Tibial nerve (tissue), 4 donors: ENCODE measurements at regions not wholly inside any gene's neighbourhood (a gene's known extent, or its start where the extent isn't known, plus 50 kb on each side); places are given as distances from the start of the nearest gene placed in this dataset.
"Not testable (repeated sequence)": the region's sequence is repeated elsewhere in the genome, so short reads cannot be mapped to it uniquely, and the experiment has no call there.

Source experiments
- DNase-seq, 2 donors: peaks; one replicate each; pipeline ENCODE4 v3.0.0-alpha.2; 2019; ENCODE audit warnings: low spot score in 2 of 2
- H3K27ac ChIP-seq, 4 donors: fragments of 200-600 bp; sonication (generic) in 3 of 4; one replicate each; pipeline ENCODE4 v1.5.1; 2017 to 2019; ENCODE audit warnings: mild to moderate bottlenecking in 1 of 4
- H3K27me3 ChIP-seq, 2 donors: fragments of 200-600 bp; sonication (generic) in 1 of 2; one replicate each; pipeline versions ENCODE4 v1.5.1 to v1.6.0; 2017 to 2019
- H3K36me3 ChIP-seq, 3 donors: fragments of 200-600 bp; sonication (generic); one replicate each; pipeline ENCODE4 v1.5.1; 2018 to 2019
- H3K4me1 ChIP-seq, 4 donors: fragments of 200-600 bp; sonication (generic) in 3 of 4; one replicate each; pipeline ENCODE4 v1.5.1; 2017 to 2019
- H3K4me3 ChIP-seq, 4 donors: fragments of 200-600 bp; sonication (generic) in 3 of 4; one replicate each; pipeline ENCODE4 v1.5.1; 2017 to 2019; ENCODE audit warnings: mild to moderate bottlenecking in 1 of 4, moderate library complexity in 1 of 4
- H3K9me3 ChIP-seq, 4 donors: fragments of 200-600 bp; sonication (generic) in 3 of 4; one replicate each; pipeline ENCODE4 v1.5.1; 2017 to 2019
- EP300 ChIP-seq, 2 donors: sonication (generic); formaldehyde crosslinking; IDR thresholded peaks; one replicate each; pipeline ENCODE4 v1.6.1; 2017; ENCODE audit warnings: antibody characterized with exemption in 2 of 2, mild to moderate bottlenecking in 1 of 2
- POLR2A ChIP-seq, 2 donors: fragments of 450-650 bp; IDR thresholded peaks; one replicate each; pipeline ENCODE4 v1.6.1; 2017; ENCODE audit warnings: antibody characterized with exemption in 2 of 2, mild to moderate bottlenecking in 2 of 2, moderate library complexity in 2 of 2
- WGBS, 2 donors: methylation state at CpG; one replicate each; pipeline ENCODE4 v1.1.5; 2018; 5-methylcytosine and 5-hydroxymethylcytosine counted together
- TF ChIP-seq, protein P1 (sequence below), 5 experiments: fragments of 200-600 bp in 3 of 5; fragments of 450-650 bp in 2 of 5; sonication (generic) in 3 of 5; IDR thresholded peaks; one replicate each; pipeline ENCODE4 v1.5.1; 2016 to 2019; ENCODE audit warnings: antibody characterized with exemption in 5 of 5, mild to moderate bottlenecking in 3 of 5, moderate library complexity in 2 of 5

GRCh38 chr1:47491341-47491753, 53.5 kb downstream of the FOXD2 start:
- H3K4me3 ChIP-seq, result no peak overlapping the region
- WGBS, 2 donors, result 59 to 71% methylated on average over 2 to 7 of the region's 7 CpGs
- H3K27ac ChIP-seq, result no peak overlapping the region
- H3K4me1 ChIP-seq, result no peaks in the 10 kb centered on the region
- TF ChIP-seq EP300 (IDR thresholded peaks at IDR 0.05) (no peak), POLR2A (IDR thresholded peaks at IDR 0.05) (no peak)
- TF ChIP-seq, protein P1, sequence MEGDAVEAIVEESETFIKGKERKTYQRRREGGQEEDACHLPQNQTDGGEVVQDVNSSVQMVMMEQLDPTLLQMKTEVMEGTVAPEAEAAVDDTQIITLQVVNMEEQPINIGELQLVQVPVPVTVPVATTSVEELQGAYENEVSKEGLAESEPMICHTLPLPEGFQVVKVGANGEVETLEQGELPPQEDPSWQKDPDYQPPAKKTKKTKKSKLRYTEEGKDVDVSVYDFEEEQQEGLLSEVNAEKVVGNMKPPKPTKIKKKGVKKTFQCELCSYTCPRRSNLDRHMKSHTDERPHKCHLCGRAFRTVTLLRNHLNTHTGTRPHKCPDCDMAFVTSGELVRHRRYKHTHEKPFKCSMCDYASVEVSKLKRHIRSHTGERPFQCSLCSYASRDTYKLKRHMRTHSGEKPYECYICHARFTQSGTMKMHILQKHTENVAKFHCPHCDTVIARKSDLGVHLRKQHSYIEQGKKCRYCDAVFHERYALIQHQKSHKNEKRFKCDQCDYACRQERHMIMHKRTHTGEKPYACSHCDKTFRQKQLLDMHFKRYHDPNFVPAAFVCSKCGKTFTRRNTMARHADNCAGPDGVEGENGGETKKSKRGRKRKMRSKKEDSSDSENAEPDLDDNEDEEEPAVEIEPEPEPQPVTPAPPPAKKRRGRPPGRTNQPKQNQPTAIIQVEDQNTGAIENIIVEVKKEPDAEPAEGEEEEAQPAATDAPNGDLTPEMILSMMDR (IDR thresholded peaks at IDR 0.05), result no peak
- DNase-seq, result no peak
- no peaks in the 10 kb centered on the region for H3K36me3 ChIP-seq
- H3K27me3 ChIP-seq, result peaks cover 0 to 5% of the 10 kb centered on the region in 2 donors
- H3K9me3 ChIP-seq, result no peaks in the 10 kb centered on the region

GRCh38 chr1:47495176-47495713, 57.4 kb downstream of the FOXD2 start:
- no peak overlapping the region for H3K4me3 ChIP-seq
- H3K4me1 ChIP-seq, result no peaks in the 10 kb centered on the region
- peaks cover 0 to 8% of the 10 kb centered on the region in 2 donors for H3K27me3 ChIP-seq
- TF ChIP-seq, protein P1 (IDR thresholded peaks at IDR 0.05), result no peak
- TF ChIP-seq POLR2A (IDR thresholded peaks at IDR 0.05) (no peak), EP300 (IDR thresholded peaks at IDR 0.05) (no peak)
- H3K27ac ChIP-seq, result no peak overlapping the region
- H3K9me3 ChIP-seq, result no peaks in the 10 kb centered on the region
- H3K36me3 ChIP-seq, result no peaks in the 10 kb centered on the region
- DNase-seq, result no peak
- 37% methylated on average over 8 of the region's 8 CpGs for WGBS, 2 donors

DNA sequence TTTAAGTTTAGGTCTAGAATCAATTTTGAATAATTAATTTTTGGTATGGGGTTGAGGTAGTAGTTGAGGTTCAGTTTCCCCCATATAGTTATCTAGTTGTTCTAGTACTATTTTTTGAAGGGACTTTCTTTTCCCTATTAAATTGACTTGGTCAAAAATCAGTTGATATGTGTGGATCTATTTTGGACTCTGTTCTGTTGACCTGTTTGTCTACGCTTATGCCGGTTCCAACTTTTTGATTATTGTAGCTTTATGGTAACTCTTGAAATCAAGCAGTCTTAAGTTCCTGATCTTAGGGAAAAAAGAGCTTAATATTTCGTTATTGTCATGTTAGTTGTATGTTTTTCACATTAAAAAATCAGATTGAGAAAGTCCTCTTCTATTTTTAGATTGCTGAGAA, 60.7 kb downstream of the FOXD2 start:
- Histone ChIP-seq H3K9me3 (no peaks in the 10 kb centered on the region), H3K4me1 (no peaks in the 10 kb centered on the region), H3K4me3 (no peak overlapping the region), H3K36me3 (no peaks in the 10 kb centered on the region), H3K27me3 (peaks cover 0 to 3% of the 10 kb centered on the region in 2 donors), H3K27ac (no peak overlapping the region)
- no peak for DNase-seq
- 63 to 84% methylated on average over 3 of the region's 3 CpGs for WGBS, 2 donors
- TF ChIP-seq, protein P1 (IDR thresholded peaks at IDR 0.05), result no peak
- TF ChIP-seq POLR2A (IDR thresholded peaks at IDR 0.05) (no peak), EP300 (IDR thresholded peaks at IDR 0.05) (no peak)

- WGBS, 2 donors, result 95 to 99% methylated on average over 5 of the region's 5 CpGs
- DNase-seq, result no peak
- Histone ChIP-seq H3K4me3 (no peak overlapping the region), H3K36me3 (no peaks in the 10 kb centered on the region), H3K9me3 (no peaks in the 10 kb centered on the region), H3K27me3 (peaks cover 0 to 3% of the 10 kb centered on the region in 2 donors), H3K27ac (no peak overlapping the region), H3K4me1 (no peaks in the 10 kb centered on the region)
- no peak for TF ChIP-seq EP300 (IDR thresholded peaks at IDR 0.05)
- TF ChIP-seq POLR2A (IDR thresholded peaks at IDR 0.05), result no peak
- TF ChIP-seq, protein P1 (IDR thresholded peaks at IDR 0.05), result no peak
Observed at GRCh38 chr1:47501069-47501468, 63.2 kb downstream of the FOXD2 start.

DNA sequence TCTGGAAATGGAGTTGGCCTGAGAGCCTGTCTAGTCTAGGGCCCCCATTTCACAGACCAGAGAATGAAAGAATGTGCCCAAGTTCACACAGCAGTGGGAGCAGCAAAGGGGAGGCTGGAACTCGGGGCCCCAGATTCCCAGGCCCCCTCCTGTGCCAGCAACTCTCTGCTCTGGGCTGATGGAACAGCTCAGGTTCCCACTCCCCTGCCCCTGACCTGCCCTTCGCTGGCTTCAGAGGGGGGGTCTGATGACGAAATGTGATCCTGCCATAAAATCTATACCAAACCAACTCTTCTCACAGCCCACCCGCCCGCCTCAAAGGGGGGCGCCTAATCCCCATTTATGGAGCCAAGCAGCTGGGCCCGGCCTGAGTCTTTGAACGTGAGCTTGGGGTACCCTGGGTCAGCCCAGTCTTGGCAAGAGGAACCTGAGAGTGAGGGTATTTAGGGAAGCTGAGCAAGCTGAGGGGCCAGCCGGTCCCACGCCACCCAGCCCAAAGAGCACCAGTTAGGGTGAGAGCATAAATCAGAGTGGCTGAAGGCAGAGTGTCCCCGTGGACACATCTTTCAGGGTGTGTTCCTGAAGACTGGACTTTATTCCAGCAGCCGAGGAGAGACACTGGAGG, 65.0 kb downstream of the FOXD2 start:
- peaks cover 0 to 16% of the 10 kb centered on the region in 2 donors for H3K27me3 ChIP-seq
- H3K9me3 ChIP-seq, result no peaks in the 10 kb centered on the region
- no peaks in the 10 kb centered on the region for H3K36me3 ChIP-seq
- no peak overlapping the region for H3K27ac ChIP-seq
- peaks cover 0 to 3% (median 0%) of the 10 kb centered on the region in 4 donors for H3K4me1 ChIP-seq
- no peak overlapping the region for H3K4me3 ChIP-seq
- 77 to 78% methylated on average over 12 of the region's 12 CpGs for WGBS, 2 donors
- no peak for DNase-seq
- TF ChIP-seq, protein P1 (IDR thresholded peaks at IDR 0.05), result no peak
- TF ChIP-seq POLR2A (IDR thresholded peaks at IDR 0.05) (no peak), EP300 (IDR thresholded peaks at IDR 0.05) (no peak)

DNA sequence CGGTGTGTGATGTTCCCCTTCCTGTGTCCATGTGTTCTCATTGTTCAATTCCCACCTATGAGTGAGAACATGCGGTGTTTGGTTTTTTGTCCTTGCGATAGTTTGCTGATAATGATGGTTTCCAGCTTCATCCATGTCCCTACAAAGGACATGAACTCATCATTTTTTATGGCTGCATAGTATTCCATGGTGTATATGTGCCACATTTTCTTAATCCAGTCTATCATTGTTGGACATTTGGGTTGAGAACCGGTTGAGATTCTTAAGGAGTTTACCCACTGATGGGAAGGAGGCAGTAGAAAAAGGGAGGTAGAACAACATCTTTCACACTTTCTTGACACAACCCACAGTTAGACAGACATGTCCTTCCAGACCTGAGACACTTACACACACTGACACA, 67.0 kb downstream of the FOXD2 start:
- H3K9me3 ChIP-seq, H3K36me3 ChIP-seq: not testable (repeated sequence)
- H3K27me3 ChIP-seq, result peaks cover 0 to 30% of the 10 kb centered on the region in 2 donors

More for the DNA sequence above, 67.0 kb downstream of the FOXD2 start:
- WGBS, 2 donors, result 92 to 93% methylated on average over 3 to 4 of the region's 4 CpGs
- not testable (repeated sequence) for H3K27ac ChIP-seq, DNase-seq, H3K4me3 ChIP-seq
- H3K4me1 ChIP-seq, result peaks cover 0 to 20% (median 0%) of the 10 kb centered on the region in 4 donors
